Neural cell (in vitro differentiated cells): ENCODE measurements at regions not wholly inside any gene's neighbourhood (a gene's known extent, or its start where the extent isn't known, plus 50 kb on each side); places are given as distances from the start of the nearest gene placed in this dataset.

Experiments used
- H2AFZ ChIP-seq: fragments of 200-600, 300-800 bp; sonication (generic), shearing (Covaris generic); 2 replicates; pipeline ENCODE4 v1.6.0; 2014; ENCODE audit warnings: low read depth, mild to moderate bottlenecking, antibody characterized with exemption, low read length, moderate library complexity
- H3F3A ChIP-seq: fragments of 200-600 bp; shearing (Covaris generic); 2 replicates; pipeline ENCODE4 v1.6.1; 2016; ENCODE audit warnings: mild to moderate bottlenecking, moderate library complexity, mixed read lengths, antibody characterized with exemption, low read length; ENCODE audit not compliant: insufficient read depth, poor library complexity, severe bottlenecking
- H3K27ac ChIP-seq: fragments of 200-600, 300-800 bp; sonication (generic), shearing (Covaris generic); 2 replicates; pipeline ENCODE4 v1.5.1; 2014; ENCODE audit warnings: mild to moderate bottlenecking, low read length, moderate library complexity
- H3K27me3 ChIP-seq: fragments of 300-800, 200-600 bp; sonication (generic), shearing (Covaris generic); 2 replicates; pipeline ENCODE4 v1.6.0; 2014; ENCODE audit warnings: mild to moderate bottlenecking, low read depth, low read length, moderate library complexity; ENCODE audit not compliant: insufficient read depth
- H3K36me3 ChIP-seq: fragments of 300-800, 200-600 bp; sonication (generic), shearing (Covaris generic); 2 replicates; pipeline ENCODE4 v1.5.1; 2014; ENCODE audit warnings: mild to moderate bottlenecking, antibody characterized with exemption, low read length, moderate library complexity; ENCODE audit not compliant: insufficient read depth
- H3K4me2 ChIP-seq: fragments of 300-800, 200-600 bp; sonication (generic), shearing (Covaris generic); 2 replicates; pipeline ENCODE4 v1.6.0; 2014; ENCODE audit warnings: mild to moderate bottlenecking, low read length
- H3K4me3 ChIP-seq: fragments of 300-800, 200-600 bp; sonication (generic), shearing (Covaris generic); 2 replicates; pipeline ENCODE4 v1.5.1; 2014; ENCODE audit warnings: mild to moderate bottlenecking, low read length, moderate library complexity
- H3K79me2 ChIP-seq: fragments of 200-600 bp; shearing (Covaris generic); replicated peaks from 2 replicates; pipeline ENCODE4 v1.6.0; 2014; ENCODE audit warnings: mild to moderate bottlenecking, low read length, moderate library complexity; ENCODE audit not compliant: insufficient read depth
- H3K9ac ChIP-seq: fragments of 300-800, 200-600 bp; sonication (generic), shearing (Covaris generic); 2 replicates; pipeline ENCODE4 v1.6.1; 2016; ENCODE audit warnings: mild to moderate bottlenecking, low read length, mixed read lengths
- H3K9me2 ChIP-seq: fragments of 200-600 bp; shearing (Covaris generic); 2 replicates; pipeline ENCODE4 v1.6.1; 2016; ENCODE audit warnings: mild to moderate bottlenecking, low read length, mixed read lengths; ENCODE audit not compliant: insufficient read depth
- H3K9me3 ChIP-seq: fragments of 200-600, 300-800 bp; sonication (generic), shearing (Covaris generic); 2 replicates; pipeline ENCODE4 v1.6.1; 2016; ENCODE audit warnings: mild to moderate bottlenecking, mixed run types, low read length, moderate library complexity, mixed read lengths
- H4K20me1 ChIP-seq: fragments of 200-600 bp; shearing (Covaris generic); 2 replicates; pipeline ENCODE4 v1.6.1; 2016; ENCODE audit warnings: mild to moderate bottlenecking, mixed run types; ENCODE audit not compliant: insufficient read depth
- CTCF ChIP-seq: fragments of 450-650 bp; IDR thresholded peaks from 2 replicates; pipeline ENCODE4 v1.5.1; 2014; ENCODE audit warnings: antibody characterized with exemption, mild to moderate bottlenecking, moderate library complexity; ENCODE audit not compliant: poor library complexity, severe bottlenecking
- EP300 ChIP-seq: fragments of 450-650 bp; conservative IDR thresholded peaks from 2 replicates; pipeline ENCODE4 v1.6.1; 2014; ENCODE audit warnings: antibody characterized with exemption, mild to moderate bottlenecking, moderate library complexity; ENCODE audit not compliant: poor library complexity, severe bottlenecking
- EZH2 ChIP-seq: fragments of 200-600, 300-800 bp; shearing (Covaris generic), sonication (generic); IDR thresholded peaks from 2 replicates; pipeline ENCODE4 v1.6.1; 2014; ENCODE audit warnings: antibody characterized with exemption, low read length, borderline replicate concordance, mild to moderate bottlenecking; ENCODE audit not compliant: insufficient read depth, poor library complexity, severe bottlenecking
- MXI1 ChIP-seq: fragments of 450-650 bp; conservative IDR thresholded peaks from 2 replicates; pipeline ENCODE4 v1.6.1; 2014; ENCODE audit warnings: antibody characterized with exemption, mild to moderate bottlenecking; ENCODE audit not compliant: poor library complexity, severe bottlenecking
- POLR2AphosphoS5 ChIP-seq: IDR thresholded peaks from 2 replicates; pipeline ENCODE4 v1.6.1; 2012
- RAD21 ChIP-seq: fragments of 450-650 bp; conservative IDR thresholded peaks from 2 replicates; pipeline ENCODE4 v1.6.1; 2014; ENCODE audit warnings: antibody characterized with exemption, mild to moderate bottlenecking, moderate library complexity
- REST ChIP-seq: IDR thresholded peaks from 2 replicates; pipeline ENCODE4 v1.6.1; 2012; ENCODE audit warnings: borderline replicate concordance
- SMC3 ChIP-seq: fragments of 450-650 bp; conservative IDR thresholded peaks from 2 replicates; pipeline ENCODE4 v1.6.1; 2014; ENCODE audit warnings: antibody characterized with exemption, mild to moderate bottlenecking, moderate library complexity; ENCODE audit not compliant: poor library complexity
- TAF1 ChIP-seq: IDR thresholded peaks from 2 replicates; pipeline ENCODE4 v1.6.1; 2012; ENCODE audit warnings: low read depth

DNA sequence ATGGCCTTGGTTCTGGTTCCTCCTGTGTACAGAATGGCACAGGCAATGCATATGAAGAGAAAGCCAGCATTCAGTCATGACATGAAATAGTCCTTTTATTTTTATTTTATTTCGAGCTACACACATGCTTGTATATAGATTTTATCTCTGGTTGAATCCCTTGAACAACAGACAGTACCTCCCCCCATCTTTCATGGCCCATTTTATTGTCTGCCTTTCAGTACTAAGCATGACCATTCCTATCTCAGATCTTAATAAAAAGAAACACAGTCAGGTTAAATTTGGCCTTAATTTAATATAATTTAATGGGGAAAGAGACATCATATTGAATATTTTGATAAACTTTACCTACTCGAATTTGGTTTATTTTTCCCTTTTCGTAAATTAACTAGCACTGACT is 76.4 kb upstream of the VANGL1 start:
- Histone ChIP-seq H3K27ac (no peak overlapping the region), H3K36me3 (no peaks in the 10 kb centered on the region), H2AFZ (no peak overlapping the region), H3K9me3 (peaks cover 9% of the 10 kb centered on the region), H3F3A (no peaks in the 10 kb centered on the region), H3K9me2 (no peaks in the 10 kb centered on the region), H3K4me2 (no peak overlapping the region), H3K4me3 (no peak overlapping the region), H3K79me2 (no peaks in the 10 kb centered on the region), H3K27me3 (no peaks in the 10 kb centered on the region), H3K9ac (no peak overlapping the region), H4K20me1 (no peaks in the 10 kb centered on the region)
- TF ChIP-seq MXI1: no peak
- TF ChIP-seq REST: no peak
- TF ChIP-seq SMC3: no peak
- no peak for TF ChIP-seq CTCF
- TF ChIP-seq EP300: no peak
- TF ChIP-seq EZH2: no peak
- no peak for TF ChIP-seq POLR2AphosphoS5
- TF ChIP-seq TAF1: no peak
- TF ChIP-seq RAD21: no peak

GRCh38 chr1:115564201-115564600 is 77.6 kb upstream of the VANGL1 start:
- H3K27me3 ChIP-seq: no peaks in the 10 kb centered on the region
- peaks cover 9% of the 10 kb centered on the region for H3K9me3 ChIP-seq
- no peak overlapping the region for H3K4me3 ChIP-seq
- TF ChIP-seq TAF1 (no peak), POLR2AphosphoS5 (no peak), MXI1 (no peak), CTCF (no peak), SMC3 (no peak), REST (no peak), RAD21 (no peak), EZH2 (no peak), EP300 (no peak)
- H3K9ac ChIP-seq: no peak overlapping the region
- no peaks in the 10 kb centered on the region for H4K20me1 ChIP-seq
- H2AFZ ChIP-seq: no peak overlapping the region
- H3F3A ChIP-seq: no peaks in the 10 kb centered on the region
- no peak overlapping the region for H3K4me2 ChIP-seq
- H3K9me2 ChIP-seq: no peaks in the 10 kb centered on the region
- H3K36me3 ChIP-seq: no peaks in the 10 kb centered on the region
- H3K27ac ChIP-seq: no peak overlapping the region
- H3K79me2 ChIP-seq: no peaks in the 10 kb centered on the region
